Eye (tissue), 1 donor: ENCODE measurements at regions not wholly inside any gene's neighbourhood (a gene's known extent, or its start where the extent isn't known, plus 50 kb on each side); places are given as distances from the start of the nearest gene placed in this dataset.

ENCODE experiments used
- DNase-seq: peaks from one replicate; pipeline ENCODE4 v3.0.0-alpha.2; 2015

DNA sequence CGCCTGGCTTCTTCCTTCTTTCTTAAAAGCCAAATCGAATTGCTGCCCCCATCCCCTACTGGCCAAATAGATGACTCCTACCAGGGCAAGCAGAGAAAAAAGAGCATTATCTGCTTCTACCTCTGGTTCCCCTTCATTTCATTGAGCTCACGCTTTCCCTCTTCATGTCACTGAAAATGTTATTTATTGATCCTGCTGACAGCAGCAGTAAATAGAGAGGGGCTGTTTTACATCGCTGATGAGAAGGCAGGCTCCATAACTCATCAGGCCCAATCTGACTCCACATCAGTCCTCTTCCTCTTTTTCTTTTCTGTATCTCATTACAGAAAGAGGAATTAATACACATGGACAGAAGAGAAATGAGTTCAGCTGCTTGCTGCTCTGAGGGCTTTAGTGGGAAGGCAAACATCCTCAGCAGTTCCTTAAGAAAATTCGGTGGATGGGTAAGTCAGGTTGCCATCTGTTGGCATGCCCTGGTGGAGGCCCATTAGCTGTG, 904.1 kb downstream of the KCNMA1 start:
- DNase-seq: no peak

DNA sequence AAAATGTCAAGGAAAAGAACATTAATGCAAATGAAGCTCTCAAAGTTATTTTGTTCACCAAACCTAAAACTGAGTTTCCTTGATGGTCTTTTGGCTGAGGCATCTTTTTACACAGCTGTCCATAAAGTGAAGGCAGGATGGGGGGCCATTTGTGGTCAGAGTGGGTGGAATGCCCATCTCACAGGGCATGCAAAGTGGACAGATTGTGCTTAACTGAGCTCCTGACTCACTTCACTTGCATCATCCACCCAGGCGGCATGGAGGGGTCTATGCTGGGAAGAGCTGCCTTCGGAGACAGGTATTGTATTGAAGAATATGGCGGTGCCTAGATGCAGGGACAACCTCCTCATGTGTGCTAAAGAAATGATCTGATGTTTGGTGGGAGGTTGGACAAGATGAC, 905.3 kb downstream of the KCNMA1 start:
- DNase-seq: no peak

DNA sequence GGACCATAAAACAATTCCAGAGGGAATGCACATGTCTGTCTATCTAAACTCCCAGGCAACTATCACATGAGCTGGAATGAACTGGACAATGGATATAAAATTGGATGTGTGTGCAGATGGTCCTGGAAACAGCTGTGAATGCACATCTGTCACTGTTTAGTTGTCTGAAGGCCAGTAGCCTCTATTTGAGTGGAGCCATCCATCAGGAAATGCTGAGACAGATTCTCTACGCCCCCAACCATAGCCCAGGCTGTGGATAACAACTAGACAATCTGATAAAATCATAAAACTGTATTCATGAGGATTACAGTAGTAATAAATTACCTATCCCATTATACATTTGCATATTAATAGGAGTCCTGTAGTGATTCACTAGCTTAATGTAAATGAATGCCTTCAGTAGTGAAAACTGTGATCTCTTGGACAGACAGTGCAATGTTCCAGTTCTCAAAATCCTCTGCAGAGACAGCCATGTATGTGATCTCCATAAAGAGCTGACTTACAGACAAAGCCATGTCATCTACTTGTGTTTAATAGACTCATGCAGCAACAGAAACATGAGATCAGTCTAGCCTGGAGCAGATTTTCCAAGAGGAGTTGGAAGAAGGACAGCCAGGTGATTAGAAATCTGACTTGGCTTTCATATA, 907.6 kb downstream of the KCNMA1 start:
- DNase-seq: peak; percentile 12

DNA sequence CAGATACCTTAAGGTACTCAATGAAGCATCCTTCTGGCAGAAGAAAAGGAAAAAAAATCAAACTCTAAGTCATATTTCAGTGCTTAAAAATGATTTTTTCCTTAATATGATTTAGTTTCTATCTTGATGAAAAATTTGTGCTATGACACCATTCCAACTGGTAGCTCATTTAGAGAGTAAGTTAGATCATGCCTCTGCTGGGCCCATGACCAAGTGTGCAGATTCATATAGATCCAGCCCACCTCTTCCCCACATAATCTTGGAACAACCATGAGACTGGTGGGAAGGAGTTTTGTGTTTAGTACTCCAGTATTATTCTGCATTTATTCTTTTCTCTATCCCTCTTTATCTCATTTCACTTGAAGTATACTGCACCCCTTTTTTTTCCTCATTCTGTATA, 908.3 kb downstream of the KCNMA1 start:
- DNase-seq: no peak

DNA sequence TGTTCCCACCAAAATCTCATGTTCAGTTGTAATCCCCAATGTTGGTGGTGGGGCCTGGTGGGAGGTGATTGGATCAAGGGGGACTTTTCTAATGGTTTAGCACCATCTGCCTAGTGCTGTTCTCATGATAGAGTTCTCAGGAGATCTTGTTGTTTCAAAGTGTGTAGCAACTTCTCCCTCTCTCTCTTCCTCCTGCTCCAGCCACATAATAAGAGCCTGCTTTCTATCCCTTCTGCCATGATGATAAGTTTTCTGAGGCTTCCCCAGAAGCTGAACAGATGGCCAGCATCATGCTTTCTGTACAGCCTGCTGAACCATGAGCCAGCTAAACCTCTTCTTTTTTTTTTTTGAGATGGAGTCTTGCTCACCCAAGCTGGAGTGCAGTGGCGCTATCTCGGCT, 910.6 kb downstream of the KCNMA1 start:
- DNase-seq: no peak

DNA sequence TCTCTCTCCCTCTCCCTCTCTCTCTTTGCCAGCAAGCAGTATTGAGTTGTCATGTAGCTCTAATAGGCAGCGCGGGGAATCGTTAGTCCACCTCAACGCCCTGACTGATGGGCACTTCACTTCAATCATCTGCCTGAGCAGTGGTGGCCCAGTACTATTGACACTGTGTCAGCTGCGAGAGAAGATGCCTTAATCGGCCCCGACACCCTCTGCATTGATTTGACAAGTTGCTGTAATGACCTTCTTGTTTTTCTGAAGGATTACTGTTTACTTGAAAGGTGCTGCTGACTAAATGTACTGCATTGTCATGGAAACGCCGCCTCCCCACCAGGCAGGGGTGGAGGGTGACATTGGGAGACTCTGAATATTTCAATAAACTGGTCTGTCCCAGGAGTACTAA, 913.8 kb downstream of the KCNMA1 start:
- peak; percentile 86 for DNase-seq

DNA sequence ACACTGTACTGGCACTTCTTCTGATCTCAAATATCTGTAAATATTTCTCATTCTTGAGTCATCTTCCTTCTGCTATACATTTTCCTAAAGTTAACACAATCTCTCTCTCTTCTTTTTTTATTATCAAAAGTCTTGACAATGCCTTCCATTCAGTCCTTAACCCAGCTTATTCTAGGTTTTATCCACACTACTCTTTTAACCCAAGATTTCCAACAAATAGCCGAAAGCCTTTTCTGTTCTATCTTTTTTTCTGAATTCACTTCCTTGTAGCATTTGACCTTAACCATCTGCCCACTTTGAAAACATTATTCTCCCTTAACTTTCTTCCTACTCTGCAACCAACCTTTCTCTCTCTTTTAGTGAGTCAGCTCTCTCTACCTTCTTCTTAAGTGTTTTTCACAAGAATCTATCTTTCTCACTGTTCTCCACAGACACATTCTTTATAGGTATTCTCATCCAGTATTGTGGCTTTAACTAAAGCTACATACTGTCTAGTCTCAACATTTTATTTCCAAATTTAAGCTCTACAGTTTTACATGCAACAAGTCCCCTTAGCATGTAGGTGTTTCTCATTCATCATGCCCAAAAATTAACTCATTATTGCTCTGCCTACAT, 915.6 kb downstream of the KCNMA1 start:
- no peak for DNase-seq

DNA sequence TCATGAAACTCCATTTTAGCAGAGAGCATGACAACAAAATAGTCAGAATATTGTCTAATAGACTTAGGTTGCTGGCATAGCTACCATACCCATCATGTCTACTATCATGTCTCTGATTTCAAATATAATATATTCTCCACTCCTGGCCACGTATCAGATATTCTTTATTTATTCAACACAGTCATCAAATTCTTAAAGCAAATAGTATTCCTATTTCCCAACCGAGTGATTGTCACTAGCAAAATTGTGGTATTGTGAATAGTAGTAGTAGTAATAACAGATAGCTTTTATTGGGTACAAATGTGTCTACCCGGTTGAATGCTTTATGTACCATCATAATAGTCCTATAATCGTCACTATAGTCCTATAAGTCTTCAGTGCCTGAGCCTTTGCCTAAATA, 918.6 kb downstream of the KCNMA1 start:
- DNase-seq: no peak

DNA sequence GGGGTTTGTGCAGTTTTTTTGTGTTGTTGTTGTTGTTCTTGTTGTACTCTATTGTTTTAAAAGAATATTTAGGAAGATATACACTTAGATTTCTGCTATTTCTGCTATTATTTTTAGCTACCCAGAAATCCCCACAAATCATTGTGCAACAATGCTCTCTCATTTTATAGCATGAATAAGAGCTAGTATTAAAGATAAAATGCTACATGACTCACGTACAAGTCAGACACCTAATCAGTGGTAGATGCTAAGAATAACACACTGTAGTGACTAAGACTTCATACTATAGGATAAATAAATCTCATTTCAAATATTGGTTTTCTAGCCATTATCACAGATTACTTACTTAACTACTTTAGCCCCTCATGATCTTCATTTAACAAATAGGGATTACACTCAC, 920.5 kb downstream of the KCNMA1 start:
- no peak for DNase-seq

DNA sequence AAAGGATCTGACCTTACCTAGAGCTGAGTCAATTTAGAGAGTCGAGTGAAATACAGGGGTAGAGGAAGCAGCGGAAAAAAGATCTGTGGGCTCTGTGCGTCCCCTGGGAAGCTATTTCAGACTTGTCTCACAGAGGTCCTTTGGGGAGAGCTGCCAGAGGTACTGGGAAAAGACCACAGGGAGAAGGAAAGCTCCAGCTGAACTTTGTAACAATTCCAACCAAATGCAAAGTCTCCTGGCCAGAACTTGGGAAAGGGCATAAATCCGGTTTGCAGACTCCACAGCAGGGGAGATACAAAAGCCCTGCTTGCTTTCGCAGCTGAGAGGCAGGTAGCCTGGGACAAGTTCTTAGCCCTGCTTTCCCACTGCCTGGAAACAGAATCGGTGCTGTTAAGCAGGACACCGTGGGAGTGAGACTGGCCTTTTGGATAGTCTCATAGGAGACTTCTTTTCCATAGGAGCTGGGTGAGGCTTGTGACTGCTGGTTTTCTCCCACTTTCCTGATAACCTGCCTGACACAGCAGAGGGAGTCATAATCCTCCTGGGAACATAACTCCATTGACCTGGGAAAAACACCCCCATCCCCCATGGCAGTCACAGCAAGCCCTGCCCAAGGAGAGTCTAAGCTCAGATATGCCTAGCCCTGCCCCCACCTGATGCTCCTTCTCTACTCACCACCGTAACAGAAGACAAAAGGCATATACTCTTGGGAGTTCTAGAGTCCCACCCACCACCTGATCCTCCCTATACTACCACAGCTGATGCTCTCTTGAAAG, 926.2 kb downstream of the KCNMA1 start:
- peak; percentile 16 for DNase-seq

DNA sequence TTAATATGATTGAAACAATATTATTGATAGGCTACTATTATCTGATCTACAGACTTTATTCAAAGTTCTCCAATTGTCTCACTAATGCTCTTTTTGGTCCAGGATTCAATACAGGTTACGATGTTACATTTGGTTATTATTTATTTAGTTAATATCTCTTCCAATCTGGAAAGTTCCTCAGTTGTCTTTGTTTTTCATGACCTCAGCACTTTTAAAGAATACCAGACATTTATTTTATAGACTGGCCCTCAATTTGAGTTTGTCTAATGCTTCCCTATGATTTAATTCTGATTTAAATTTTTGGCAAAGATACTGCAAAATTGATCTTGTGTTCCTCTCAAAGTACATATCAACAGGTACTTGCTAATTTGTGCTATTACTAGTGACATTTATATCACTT, 937.4 kb downstream of the KCNMA1 start:
- no peak for DNase-seq

DNA sequence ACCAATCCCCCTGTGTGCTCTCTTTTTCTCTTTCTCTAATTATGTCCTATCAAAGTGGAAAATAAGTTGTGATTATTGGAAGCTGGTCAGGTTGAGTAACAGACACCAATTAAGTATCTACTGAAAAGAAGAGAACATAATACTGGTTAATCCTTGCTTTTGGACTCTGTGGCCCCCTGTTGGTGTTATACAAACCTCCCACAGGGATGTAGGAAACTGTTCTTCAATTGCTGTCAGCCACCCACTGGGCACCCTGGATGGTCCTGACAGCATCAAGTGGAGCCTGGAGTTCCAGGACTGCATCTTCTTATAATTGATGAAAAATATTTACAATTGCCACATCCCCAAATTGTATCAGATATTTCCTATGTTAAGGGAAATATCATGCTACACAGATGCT, 939.7 kb downstream of the KCNMA1 start:
- DNase-seq: no peak

DNA sequence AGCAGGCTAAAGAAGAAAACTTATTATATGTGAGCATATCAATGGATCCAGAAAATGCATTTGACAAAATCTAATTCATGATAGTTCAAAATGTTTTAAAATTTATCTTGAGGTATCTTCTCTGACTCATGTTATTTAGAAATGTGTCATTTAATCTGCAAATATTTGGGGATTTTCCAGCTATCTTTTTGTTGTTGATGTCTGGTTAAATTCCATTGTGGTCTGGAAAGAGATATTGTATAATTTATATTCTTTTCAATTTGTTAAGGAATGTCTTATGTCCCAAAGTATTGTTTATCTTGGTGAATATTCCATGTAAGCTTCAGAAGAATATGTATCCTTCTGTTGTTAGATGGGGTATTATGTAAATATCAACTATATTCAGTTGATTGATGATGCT, 942.5 kb downstream of the KCNMA1 start:
- DNase-seq: no peak

DNA sequence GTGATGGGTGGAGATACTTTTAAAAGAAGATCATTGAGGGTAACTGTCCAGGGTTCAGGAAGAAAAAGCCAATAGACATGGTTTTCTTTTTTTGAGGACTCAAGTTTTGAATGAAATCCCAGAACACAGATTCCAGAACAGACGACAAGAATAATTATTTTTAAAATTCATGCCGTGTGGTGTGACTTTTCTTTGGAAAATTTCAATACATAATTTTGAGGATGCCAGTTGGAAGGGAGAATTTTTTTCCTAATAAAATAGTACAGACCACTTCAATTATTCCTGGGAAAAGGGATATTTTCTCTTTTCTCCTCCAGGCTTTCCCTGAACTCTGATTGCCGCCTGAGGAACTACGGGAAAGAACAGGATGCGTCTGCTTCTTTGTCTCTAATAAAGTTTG, 951.4 kb downstream of the KCNMA1 start:
- DNase-seq: no peak

DNA sequence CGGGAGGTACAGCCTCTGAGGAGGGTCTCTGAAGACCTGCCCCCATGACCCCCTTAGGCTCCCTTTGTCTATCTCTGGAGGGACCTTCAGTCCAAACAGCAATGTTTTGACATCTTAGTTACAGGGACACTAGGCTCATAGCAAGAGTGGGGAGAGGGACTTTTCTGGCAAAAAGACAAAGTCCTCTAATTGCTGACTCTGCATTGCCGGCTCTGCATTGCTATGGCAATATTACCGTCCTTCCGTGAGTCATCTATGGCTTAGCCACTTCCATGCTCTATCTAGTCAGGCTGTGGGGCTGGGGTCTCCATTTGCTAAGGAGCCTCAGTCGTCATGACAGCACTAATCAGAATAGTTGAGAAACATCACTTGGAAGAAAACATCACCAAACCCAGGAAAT, 952.6 kb downstream of the KCNMA1 start:
- no peak for DNase-seq

DNA sequence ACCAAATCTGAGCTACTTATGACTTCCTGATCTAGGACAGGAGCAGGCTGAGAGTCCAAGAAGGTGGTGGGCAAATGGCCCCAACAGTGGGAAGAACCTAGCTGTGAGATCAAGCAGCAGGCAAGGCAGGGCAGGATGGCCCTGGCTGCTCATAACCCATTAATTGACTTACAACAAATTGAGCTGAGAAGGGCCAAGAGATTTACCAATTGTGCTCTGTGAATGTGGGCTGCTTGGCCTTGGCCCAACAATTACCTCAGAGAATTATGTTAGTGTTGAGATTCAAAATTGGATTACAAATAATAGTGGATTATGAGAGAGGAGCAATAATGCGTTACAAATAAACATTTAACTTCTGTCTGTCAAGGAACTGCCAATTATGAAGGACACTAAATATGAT, 956.5 kb downstream of the KCNMA1 start:
- DNase-seq: no peak

DNA sequence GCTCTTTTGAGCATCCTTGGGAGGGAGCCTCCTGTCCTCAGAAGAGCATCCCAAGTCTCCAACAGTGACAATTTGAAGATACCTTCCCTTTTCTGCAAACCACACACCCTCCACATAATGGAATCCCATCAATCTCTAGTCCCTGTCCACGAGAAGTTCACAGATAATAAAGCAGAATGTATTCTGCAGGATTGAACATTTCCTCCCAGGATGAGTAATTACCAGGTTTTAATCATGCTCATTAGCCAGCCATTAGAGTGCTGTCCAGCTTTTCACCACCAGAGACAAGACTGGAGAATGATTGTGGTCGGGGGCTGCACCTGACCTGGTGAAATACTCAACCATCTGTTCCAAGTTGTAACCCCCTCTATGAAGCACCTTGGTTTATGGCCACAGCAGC, 958.6 kb downstream of the KCNMA1 start:
- DNase-seq: no peak

DNA sequence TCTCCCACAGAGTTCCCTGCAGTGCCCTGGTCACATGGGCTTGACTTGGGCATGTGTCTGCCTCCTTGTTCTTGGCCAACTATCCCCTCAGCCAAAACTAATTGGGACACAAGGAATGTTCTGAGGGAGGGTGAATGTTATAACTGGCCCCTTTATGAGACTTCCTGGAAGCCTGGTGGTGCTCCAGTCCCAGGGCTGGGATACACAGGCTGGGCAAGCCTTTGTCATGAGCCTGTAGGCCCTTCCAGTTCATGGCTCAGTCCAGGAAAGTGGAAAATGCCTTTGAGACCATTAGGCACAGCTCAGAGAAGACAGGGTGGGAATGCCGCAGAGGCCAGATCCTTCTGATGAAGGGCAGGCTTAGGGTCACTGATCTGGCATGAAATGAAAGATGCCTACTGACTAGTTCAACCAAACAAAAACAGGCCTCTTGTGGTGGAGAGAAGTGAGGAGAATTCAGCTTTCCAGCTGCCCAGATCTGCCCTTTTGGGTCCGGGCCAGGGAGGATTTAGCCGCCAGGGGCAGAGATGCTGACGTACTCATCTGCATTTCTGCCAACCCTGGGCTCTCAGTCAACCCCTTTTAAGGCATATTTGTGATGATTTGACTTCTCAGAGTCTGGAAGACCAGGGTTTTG, 961.5 kb downstream of the KCNMA1 start:
- DNase-seq: peak; percentile 19

DNA sequence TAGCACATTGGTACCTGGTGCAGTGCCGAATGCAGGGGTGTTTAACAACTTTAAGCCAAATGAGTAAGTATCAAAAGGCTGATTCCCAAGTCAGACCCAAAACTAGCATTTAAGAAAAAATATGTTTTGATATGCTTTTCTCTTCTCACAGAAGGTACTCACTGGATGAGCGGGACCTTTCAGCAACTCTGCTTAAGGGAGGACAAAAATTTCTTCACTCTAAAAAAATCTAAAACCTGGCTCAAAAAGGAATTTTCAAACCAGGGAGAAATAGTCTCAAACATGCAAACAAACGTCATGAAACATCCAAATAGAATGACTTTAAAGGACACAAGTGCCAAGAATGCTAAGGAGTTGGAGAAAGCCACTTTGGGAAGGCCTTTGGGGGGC, 962.1 kb downstream of the KCNMA1 start:
- DNase-seq: no peak

DNA sequence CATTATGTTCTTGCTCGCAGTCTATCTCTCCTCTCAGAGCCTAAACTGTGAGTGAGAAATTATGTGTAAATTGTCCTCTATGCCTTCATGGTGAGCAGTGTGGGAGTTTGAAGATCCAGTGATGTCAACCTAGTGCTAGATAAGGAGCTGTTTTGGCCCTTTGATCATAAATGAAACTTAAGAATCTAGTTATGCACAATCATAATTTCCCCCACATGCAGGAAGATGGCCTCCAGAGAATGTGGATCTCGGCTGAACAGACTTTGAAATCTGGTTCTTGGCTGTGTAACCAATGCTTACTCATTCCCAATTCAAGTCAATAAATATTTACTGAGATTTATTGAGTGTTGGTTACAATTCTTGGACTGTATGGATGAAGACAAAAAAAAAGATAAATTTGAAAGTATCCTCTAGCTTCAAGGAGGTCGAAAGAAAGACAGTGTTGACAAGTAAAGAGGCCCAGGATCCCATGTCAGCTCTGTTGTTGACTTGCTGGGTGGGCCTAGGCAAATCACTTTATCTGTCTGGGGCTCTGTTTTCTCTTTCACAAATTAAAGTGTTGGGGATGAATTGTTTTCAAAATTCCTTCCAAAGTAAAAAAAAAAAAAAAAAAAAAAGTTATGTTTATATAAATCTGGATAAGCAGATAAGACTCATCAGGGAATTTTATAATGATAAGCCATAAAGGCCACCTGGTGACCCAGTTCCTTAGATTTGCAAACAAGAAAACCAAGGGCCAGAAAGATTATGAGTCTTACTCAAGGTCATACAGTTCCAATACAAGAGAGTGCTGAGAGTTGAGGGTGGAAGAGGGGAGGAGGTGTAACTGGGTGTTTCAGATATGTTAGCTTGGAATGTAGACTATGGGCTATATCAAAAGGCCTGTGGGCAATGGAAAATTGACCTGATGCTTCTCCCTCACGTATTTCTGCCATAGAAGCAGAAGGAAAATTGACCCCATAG, 969.9 kb downstream of the KCNMA1 start:
- DNase-seq: no peak

DNA sequence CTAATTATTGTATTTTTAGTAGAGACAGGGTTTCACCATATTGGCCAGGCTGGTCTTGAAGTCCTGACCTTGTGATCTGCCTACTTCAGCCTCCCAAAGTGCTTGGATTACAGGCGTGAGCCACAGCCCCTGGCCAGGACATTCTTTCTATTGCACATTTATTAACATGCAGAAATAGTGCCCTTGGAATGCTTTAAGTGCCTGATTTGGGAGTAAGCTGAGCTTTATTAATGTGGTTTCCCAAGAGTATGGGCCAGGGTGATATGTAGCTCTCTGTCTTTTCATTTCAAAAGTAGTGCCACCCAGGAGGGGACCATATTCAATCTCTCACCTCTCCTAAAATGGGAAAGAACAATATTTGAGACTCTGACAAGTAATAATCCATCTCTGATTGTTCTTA, 970.7 kb downstream of the KCNMA1 start:
- no peak for DNase-seq

DNA sequence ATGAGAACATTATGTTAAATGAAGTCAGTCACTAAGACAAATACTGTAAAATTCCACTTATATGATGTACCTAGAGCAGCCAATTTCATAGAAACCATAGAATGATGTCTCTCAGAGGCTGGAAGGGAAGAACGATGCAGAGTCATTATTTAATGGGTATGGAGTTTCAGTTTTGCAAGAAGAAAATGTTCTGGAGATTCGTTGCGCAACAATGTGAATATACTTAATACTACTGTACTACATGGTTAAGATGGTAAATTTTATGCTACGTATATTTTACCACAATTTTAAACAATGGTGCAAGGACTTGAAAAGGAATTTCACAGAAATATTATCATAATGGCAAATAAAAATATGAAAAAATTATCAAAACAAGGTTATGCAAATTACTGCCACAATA, 972.6 kb downstream of the KCNMA1 start:
- DNase-seq: no peak
